HEK293 (cell line): ENCODE measurements at regions not wholly inside any gene's neighbourhood (a gene's known extent, or its start where the extent isn't known, plus 50 kb on each side); places are given as distances from the start of the nearest gene placed in this dataset.

Experiments used
- CTCF ChIA-PET: fragments of 350-600 bp; formaldehyde crosslinking; extraction: SDS; loops from one replicate; lab custom pipeline; 2021; ENCODE audit warnings: antibody characterized with exemption; lab: Yijun Ruan, JAX
- POLR2A ChIA-PET: fragments of 300-600 bp; formaldehyde crosslinking; extraction: SDS; loops from one replicate; lab custom pipeline; 2020; ENCODE audit warnings: antibody characterized with exemption, inconsistent platforms; lab: Yijun Ruan, JAX
- H3K27ac ChIP-seq: fragments of 200-500 bp; sonication (Bioruptor generic); 2 replicates; pipeline ENCODE4 v1.5.1; 2014; ENCODE audit warnings: low read depth, low read length, control low read depth, inconsistent platforms; ENCODE audit errors: extremely low read depth
- H3K36me3 ChIP-seq, 2 experiments: fragments of 200-500 bp in 1 of 2; sonication (Bioruptor generic) in 1 of 2; 1 replicate in 1 of 2; 2 replicates in 1 of 2; pipeline ENCODE4 v1.5.1; 2014 to 2017; ENCODE audit warnings: inconsistent platforms in 2 of 2, low read length in 2 of 2; ENCODE audit not compliant: control insufficient read depth in 2 of 2, insufficient read depth in 1 of 2
- H3K4me1 ChIP-seq: fragments of 200-500 bp; sonication (Bioruptor generic); 2 replicates; pipeline ENCODE4 v1.5.1; 2014; ENCODE audit warnings: mild to moderate bottlenecking, low read length, inconsistent platforms; ENCODE audit not compliant: control insufficient read depth, insufficient read depth
- H3K4me3 ChIP-seq: 2 replicates; pipeline ENCODE4 v1.5.1; 2011; ENCODE audit warnings: low read depth, mild to moderate bottlenecking, control low read depth, low read length, moderate library complexity
- H3K9me3 ChIP-seq: fragments of 200-500 bp; sonication (Bioruptor generic); 2 replicates; pipeline ENCODE4 v1.5.1; 2014; ENCODE audit warnings: low read depth, low read length, inconsistent platforms; ENCODE audit not compliant: control insufficient read depth, insufficient read depth
- KLF9 ChIP-seq: fragments of 450-650 bp; formaldehyde crosslinking; IDR thresholded peaks from 2 replicates; pipeline ENCODE4 v1.5.1; 2016; ENCODE audit warnings: missing biosample characterization, missing genetic modification characterization, low read depth
- REST ChIP-seq: fragments of 450-650 bp; formaldehyde crosslinking; IDR thresholded peaks from 2 replicates; pipeline ENCODE4 v1.5.1; 2016; ENCODE audit warnings: missing biosample characterization, missing genetic modification characterization
- SALL2 ChIP-seq: fragments of 450-650 bp; formaldehyde crosslinking; IDR thresholded peaks from 2 replicates; pipeline ENCODE4 v1.5.0; 2017; ENCODE audit warnings: missing biosample characterization, mild to moderate bottlenecking, missing genetic modification characterization, borderline replicate concordance
- SETDB1 ChIP-seq: IDR thresholded peaks from one replicate; pipeline ENCODE4 v1.6.1; 2017; ENCODE audit warnings: mild to moderate bottlenecking, low read length, moderate library complexity, mixed read lengths; ENCODE audit not compliant: insufficient read length
- ZBTB21 ChIP-seq: fragments of 450-650 bp; formaldehyde crosslinking; IDR thresholded peaks from 2 replicates; pipeline ENCODE4 v1.5.1; 2017; ENCODE audit warnings: missing biosample characterization, missing genetic modification characterization
- ZBTB26 ChIP-seq: fragments of 450-650 bp; formaldehyde crosslinking; optimal IDR thresholded peaks from 2 replicates; pipeline ENCODE3; 2016; ENCODE audit warnings: missing biosample characterization, mild to moderate bottlenecking, missing genetic modification characterization
- ZBTB6 ChIP-seq: fragments of 450-650 bp; formaldehyde crosslinking; IDR thresholded peaks from 2 replicates; pipeline ENCODE4 v1.5.1; 2017; ENCODE audit warnings: missing biosample characterization, missing genetic modification characterization
- ZFHX2 ChIP-seq: fragments of 450-650 bp; formaldehyde crosslinking; conservative IDR thresholded peaks from 2 replicates; pipeline ENCODE4 v1.5.1; 2016; ENCODE audit warnings: missing biosample characterization, missing genetic modification characterization
- ZIC2 ChIP-seq: fragments of 450-650 bp; formaldehyde crosslinking; IDR thresholded peaks from 2 replicates; pipeline ENCODE4 v1.5.1; 2016; ENCODE audit warnings: missing biosample characterization, missing genetic modification characterization
- ZNF112 ChIP-seq: fragments of 450-650 bp; formaldehyde crosslinking; IDR thresholded peaks from 2 replicates; pipeline ENCODE4 v1.5.0; 2017; ENCODE audit warnings: missing biosample characterization, missing genetic modification characterization
- ZNF114 ChIP-seq: fragments of 450-650 bp; formaldehyde crosslinking; IDR thresholded peaks from 2 replicates; pipeline ENCODE4 v1.5.0; 2017; ENCODE audit warnings: missing biosample characterization, missing genetic modification characterization
- ZNF16 ChIP-seq: fragments of 450-650 bp; formaldehyde crosslinking; IDR thresholded peaks from 2 replicates; pipeline ENCODE4 v1.5.1; 2016; ENCODE audit warnings: low read depth, missing biosample characterization, missing genetic modification characterization
- ZNF184 ChIP-seq: fragments of 450-650 bp; IDR thresholded peaks from 2 replicates; pipeline ENCODE4 v1.5.1; 2018; ENCODE audit warnings: missing biosample characterization, mild to moderate bottlenecking, missing genetic modification characterization
- ZNF266 ChIP-seq: fragments of 450-650 bp; formaldehyde crosslinking; IDR thresholded peaks from 2 replicates; pipeline ENCODE4 v1.5.1; 2016; ENCODE audit warnings: missing biosample characterization, missing genetic modification characterization, low read depth
- ZNF354C ChIP-seq: fragments of 450-650 bp; formaldehyde crosslinking; IDR thresholded peaks from 2 replicates; pipeline ENCODE4 v1.5.1; 2016; ENCODE audit warnings: missing biosample characterization, missing genetic modification characterization, low read depth, borderline replicate concordance
- ZNF416 ChIP-seq: fragments of 450-650 bp; formaldehyde crosslinking; IDR thresholded peaks from 2 replicates; pipeline ENCODE4 v1.5.1; 2016; ENCODE audit warnings: missing biosample characterization, missing genetic modification characterization
- ZNF555 ChIP-seq: fragments of 450-650 bp; formaldehyde crosslinking; conservative IDR thresholded peaks from 2 replicates; pipeline ENCODE4 v1.5.1; 2017; ENCODE audit warnings: missing biosample characterization, mild to moderate bottlenecking, missing genetic modification characterization, inconsistent platforms
- ZNF558 ChIP-seq: fragments of 450-650 bp; formaldehyde crosslinking; IDR thresholded peaks from 2 replicates; pipeline ENCODE4 v1.5.1; 2016; ENCODE audit warnings: missing biosample characterization, missing genetic modification characterization
- ZNF623 ChIP-seq: fragments of 450-650 bp; formaldehyde crosslinking; IDR thresholded peaks from 2 replicates; pipeline ENCODE4 v1.5.1; 2016; ENCODE audit warnings: missing biosample characterization, missing genetic modification characterization
- ZNF645 ChIP-seq: fragments of 450-650 bp; formaldehyde crosslinking; IDR thresholded peaks from 2 replicates; pipeline ENCODE4; 2016; ENCODE audit warnings: missing biosample characterization, missing genetic modification characterization
- ZNF660 ChIP-seq: fragments of 450-650 bp; IDR thresholded peaks from 2 replicates; pipeline ENCODE4 v1.5.1; 2018; ENCODE audit warnings: missing biosample characterization, mild to moderate bottlenecking, missing genetic modification characterization
- ZNF701 ChIP-seq: fragments of 450-650 bp; formaldehyde crosslinking; IDR thresholded peaks from 2 replicates; pipeline ENCODE4 v1.5.1; 2016; ENCODE audit warnings: missing biosample characterization, missing genetic modification characterization
- ZNF707 ChIP-seq: fragments of 450-650 bp; formaldehyde crosslinking; IDR thresholded peaks from 2 replicates; pipeline ENCODE4 v1.5.1; 2016; ENCODE audit warnings: missing biosample characterization, missing genetic modification characterization
- ZNF747 ChIP-seq: fragments of 450-650 bp; formaldehyde crosslinking; IDR thresholded peaks from 2 replicates; pipeline ENCODE4 v1.5.1; 2016; ENCODE audit warnings: missing biosample characterization, missing genetic modification characterization
- ZNF830 ChIP-seq: fragments of 450-650 bp; IDR thresholded peaks from 2 replicates; pipeline ENCODE4 v1.5.0; 2018; ENCODE audit warnings: missing biosample characterization, missing genetic modification characterization, low read depth, mild to moderate bottlenecking, moderate library complexity
- ZSCAN4 ChIP-seq: fragments of 450-650 bp; formaldehyde crosslinking; IDR thresholded peaks from 2 replicates; pipeline ENCODE4 v1.5.1; 2017; ENCODE audit warnings: missing biosample characterization, missing genetic modification characterization

- no peaks in the 10 kb centered on the region for H3K9me3 ChIP-seq
- CTCF ChIA-PET, result no interaction called here
- H3K27ac ChIP-seq, result no peak overlapping the region
- POLR2A ChIA-PET, result no interaction called here
- TF ChIP-seq SETDB1 (no peak), ZBTB6 (no peak), ZIC2 (tag by site-specific recombination) (no peak), ZBTB26 (no peak), REST (tag by site-specific recombination) (no peak), KLF9 (tag by site-specific recombination) (no peak), ZNF707 (no peak), ZNF266 (tag by site-specific recombination) (no peak), ZNF555 (tag by site-specific recombination) (no peak)
- H3K36me3 ChIP-seq, result no peaks in the 10 kb centered on the region
- H3K4me3 ChIP-seq, result no peak overlapping the region
- no peaks in the 10 kb centered on the region for H3K4me1 ChIP-seq
Measured at GRCh38 chr6:140036196-140036595, 661.7 kb upstream of the CITED2 start.

GRCh38 chr6:140032189-140032588, 657.7 kb upstream of the CITED2 start:
- Histone ChIP-seq H3K27ac (no peak overlapping the region), H3K4me3 (no peak overlapping the region), H3K36me3 (no peaks in the 10 kb centered on the region), H3K4me1 (no peaks in the 10 kb centered on the region), H3K9me3 (no peaks in the 10 kb centered on the region)
- ChIA-PET POLR2A (no interaction called here), CTCF (no interaction called here)
- TF ChIP-seq SALL2 (tag by site-specific recombination) (no peak), ZNF114 (tag by site-specific recombination) (no peak), ZNF558 (tag by site-specific recombination) (no peak), ZNF830 (tag by site-specific recombination) (no peak), ZNF354C (no peak), ZNF184 (no peak), ZNF747 (tag by site-specific recombination) (no peak), ZFHX2 (no peak), ZBTB21 (no peak), ZSCAN4 (tag by site-specific recombination) (no peak), ZNF660 (tag by site-specific recombination) (no peak), ZNF112 (tag by site-specific recombination) (no peak), ZNF645 (no peak), ZNF701 (tag by site-specific recombination) (no peak), ZNF623 (tag by site-specific recombination) (no peak), ZNF416 (tag by site-specific recombination) (no peak), ZNF16 (tag by site-specific recombination) (no peak)
